GM21619 (cell line): ENCODE measurements at regions not wholly inside any gene's neighbourhood (a gene's known extent, or its start where the extent isn't known, plus 50 kb on each side); places are given as distances from the start of the nearest gene placed in this dataset.
"Not testable (repeated sequence)": the region's sequence is repeated elsewhere in the genome, so short reads cannot be mapped to it uniquely, and the experiment has no call there.

Experiments
- ATAC-seq: cut with Tn5 transposase; IDR thresholded peaks from one replicate; pipeline ENCODE4 v1.9.1; 2021; ENCODE audit not compliant: unreplicated experiment

DNA sequence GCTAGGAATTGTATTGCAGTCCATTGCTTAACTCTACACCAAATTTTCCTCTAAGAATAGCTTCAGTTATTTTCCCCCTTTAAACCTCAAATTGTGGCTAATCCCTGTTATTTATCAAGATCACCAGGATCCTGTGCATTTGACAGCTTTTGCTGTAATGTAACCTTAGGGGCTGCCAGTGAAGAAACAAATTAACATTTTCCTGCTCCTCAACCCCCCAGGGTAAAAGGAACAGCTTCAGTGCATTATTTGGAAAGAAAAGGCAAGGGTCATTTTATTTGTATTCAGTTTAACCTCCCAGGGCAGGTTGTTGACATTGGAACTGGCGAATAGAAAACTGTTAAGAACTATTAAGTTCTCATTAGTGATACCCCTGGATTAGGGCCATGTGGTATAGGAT lies 57.0 kb downstream of the PCDH20 start:
- no peak for ATAC-seq

DNA sequence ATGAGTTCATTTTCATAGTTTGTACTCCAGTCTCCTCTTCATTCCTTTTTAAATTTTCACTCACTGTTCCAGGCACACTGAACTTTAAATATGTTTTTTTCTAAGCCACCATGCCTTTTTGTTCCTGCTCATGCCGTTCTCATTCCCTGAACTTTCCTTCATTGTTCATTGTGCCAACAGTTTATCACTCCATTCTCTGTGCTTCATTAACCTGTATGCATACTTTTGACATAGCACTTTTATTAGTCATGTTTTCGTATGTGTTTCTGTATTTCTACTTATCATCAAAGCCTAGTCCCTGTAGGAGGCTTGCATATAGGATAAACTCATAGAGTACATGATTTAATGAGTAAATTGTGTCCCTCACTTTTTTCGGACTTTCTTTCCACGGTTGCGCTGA lies 65.3 kb downstream of the PCDH20 start:
- no peak for ATAC-seq

DNA sequence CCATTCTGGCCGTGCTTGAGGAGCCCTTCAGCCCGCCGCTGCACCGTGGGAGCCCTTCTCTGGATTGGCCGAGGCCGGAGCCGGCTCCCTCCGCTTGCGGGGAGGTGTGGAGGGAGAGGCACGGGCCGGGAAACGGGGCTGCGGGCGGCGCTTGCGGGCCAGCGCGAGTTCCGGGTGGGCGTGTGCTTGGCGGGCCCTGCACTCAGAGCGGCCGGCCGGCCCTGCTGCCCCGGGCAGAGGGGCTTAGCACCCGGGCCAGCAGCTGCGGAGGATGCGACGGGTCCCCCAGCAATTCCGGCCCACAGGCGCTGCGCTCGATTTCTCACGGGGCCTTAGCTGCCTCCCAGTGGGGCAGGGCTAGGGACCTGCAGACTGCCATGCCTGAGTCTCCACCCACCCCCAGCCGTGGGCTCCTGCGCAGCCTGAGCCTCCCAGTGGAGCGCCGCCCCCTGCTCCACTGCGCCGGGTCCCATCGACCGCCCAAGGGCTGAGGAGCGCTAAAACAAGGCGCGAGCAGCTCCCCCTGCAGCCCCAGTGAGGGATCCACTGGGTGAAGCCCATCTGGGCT lies 76.5 kb downstream of the PCDH20 start:
- ATAC-seq = no peak

DNA sequence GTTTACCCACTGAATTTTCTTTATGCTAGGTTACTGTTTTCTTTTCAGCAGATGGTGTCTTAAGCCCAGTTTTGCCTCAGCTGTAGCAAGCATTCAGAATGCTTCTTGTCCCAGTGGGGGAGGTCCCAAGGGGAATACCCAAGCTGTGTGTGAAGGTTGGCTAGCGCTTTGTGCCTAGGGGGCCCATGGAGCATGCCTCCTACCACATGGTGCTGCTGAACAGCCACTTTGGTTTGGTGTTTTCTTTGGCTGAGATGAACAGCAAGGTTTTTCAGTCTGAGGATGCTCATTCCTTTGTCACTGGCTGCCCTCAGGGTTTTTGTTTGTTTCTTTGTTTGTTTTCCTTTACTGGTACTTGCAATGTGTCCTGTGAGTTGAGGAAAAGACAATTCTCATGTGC lies 99.0 kb downstream of the PCDH20 start:
- no peak for ATAC-seq

DNA sequence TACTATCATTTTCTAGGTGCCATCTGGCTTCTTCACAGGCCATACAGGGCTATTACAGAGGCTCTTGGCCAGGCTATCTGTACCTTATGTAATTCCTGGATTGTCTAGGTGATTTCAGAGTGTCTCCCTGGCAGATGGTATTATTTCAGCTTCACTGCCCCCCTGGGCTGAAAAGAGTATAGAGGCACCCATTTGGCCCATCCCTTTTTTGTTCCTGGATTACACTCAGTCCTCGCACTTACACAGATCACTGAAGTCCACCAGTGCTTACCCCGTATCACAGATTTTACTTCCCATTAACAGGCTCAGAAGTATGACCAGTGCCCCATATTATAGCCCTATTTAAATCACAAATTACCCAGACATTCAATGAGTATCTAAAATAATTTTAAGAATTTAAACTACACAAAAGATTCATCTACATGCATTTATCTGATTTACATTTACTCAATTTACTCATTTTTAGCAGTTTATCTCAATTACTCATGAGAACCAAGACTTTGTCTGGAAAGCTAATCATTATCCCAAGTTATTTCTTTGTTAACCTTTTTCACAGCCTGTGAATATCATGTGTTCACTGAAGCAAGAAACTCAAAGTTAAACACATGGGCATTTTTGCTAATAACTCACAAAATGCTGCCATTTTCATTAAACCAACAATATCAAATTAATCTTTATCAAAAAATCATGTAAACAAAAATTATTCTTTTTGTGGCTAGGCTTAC lies 121.0 kb downstream of the PCDH20 start:
- no peak for ATAC-seq

DNA sequence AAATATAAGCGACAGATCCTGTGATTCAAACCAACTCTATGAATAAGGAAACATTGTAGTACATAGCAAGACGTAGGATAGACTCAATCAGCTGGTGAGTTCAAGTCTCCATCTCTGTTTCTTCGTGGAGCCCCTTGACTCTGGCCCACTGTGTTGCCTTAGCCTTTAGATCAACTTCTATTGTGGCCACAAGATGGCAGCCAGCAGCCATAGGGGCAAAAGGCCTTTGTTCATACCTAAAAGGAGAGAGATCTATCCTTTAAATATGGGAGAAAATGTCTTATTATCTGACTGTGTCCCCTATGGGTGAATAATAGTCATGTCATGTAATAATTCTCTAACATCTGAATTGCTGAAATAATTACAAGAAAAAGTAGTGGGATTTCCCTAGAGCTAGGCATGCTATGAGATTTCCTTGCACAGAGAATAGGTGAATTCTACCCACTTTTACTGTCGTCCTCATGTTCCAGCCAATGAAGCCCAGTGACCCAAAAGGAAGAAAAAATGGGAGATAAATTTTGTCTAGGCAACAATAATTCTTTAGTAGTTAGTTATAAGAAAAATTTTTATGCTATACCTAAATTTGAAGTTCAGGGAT lies 129.4 kb downstream of the PCDH20 start:
- ATAC-seq = no peak

DNA sequence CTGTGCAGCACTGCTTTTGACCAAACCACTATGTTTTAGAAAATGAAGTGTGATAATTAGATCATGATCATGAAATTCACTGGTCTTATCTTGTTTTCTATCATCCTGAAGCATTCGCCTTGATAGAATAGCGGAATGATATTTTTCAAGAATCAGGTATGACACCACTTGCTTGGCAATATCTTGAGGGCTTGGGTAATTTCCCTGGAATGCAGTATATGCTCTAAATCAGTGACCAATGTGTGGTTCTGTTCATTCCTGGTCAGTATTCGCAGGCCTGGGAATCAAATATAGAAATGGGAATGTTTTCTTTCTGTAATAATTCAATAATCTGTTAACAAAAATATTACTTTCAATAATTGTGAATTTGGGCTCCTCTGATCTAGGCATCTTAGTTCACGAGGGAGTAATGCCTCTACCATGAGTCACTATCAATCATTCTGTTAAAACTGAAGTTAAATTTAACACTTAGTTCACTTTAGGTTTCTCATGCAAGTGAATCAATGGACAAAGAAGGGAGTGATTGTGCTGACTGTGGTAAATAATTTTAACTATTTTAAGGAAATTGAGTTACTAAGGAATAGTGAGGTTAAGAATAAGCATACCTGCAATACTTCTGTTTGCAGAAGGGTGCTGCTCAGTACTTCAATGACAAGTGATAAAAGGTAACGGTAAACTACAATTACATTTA lies 137.9 kb downstream of the PCDH20 start:
- ATAC-seq = no peak

DNA sequence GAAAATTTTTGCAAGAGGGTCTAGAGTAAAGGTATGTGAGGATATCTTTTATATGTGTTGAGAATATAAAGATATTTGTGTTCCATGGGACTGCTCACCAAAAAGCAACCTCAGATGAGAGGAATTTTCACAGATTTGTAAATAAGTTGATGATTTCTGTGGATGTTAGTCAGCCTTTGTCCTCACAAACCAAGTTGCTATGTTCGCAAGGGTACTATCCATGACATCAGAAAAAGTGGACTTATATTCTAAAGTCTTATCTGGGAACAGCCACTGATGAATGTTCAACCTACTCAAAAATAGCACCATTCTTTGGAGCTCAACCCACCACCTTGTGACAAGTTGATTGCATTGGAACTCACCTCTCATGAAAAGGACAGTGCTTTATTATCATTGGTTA lies 138.6 kb downstream of the PCDH20 start:
- no peak for ATAC-seq

DNA sequence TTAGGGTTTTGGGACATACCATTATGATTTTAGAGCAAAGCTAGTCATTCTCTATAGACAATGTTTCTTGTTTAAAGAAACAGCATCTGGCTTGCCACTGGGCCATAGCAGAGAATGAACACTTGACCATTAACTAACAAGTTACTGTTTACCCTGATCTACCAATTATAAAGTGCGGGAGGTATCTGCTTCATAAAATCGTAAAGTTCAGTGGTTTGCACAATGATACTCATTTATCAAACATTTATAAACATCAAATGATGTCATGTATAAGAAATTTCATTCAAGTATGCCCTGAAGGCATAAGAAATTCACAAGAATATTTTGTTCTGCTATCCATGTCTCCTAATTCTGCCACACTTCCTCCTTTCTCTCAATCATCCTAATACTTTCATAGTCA lies 139.2 kb downstream of the PCDH20 start:
- ATAC-seq = no peak

DNA sequence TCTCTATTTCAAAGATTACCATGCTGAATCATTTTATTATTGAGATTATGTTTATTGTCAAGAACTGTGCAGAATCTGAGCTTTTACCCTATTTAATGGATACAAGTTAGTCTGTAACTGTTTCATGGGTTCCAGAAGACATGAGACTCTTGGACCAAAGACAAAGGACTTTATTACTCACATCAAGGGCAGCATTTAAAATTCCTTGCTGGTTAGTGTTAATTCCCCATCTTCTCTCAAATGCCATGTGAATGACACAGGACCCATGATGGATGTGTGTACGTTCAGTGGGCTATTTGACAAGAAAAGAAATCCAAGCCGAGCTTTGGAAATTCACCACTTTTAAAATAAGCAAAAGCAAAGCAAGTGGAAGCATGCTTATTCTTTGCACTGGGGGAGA lies 139.9 kb downstream of the PCDH20 start:
- no peak for ATAC-seq

DNA sequence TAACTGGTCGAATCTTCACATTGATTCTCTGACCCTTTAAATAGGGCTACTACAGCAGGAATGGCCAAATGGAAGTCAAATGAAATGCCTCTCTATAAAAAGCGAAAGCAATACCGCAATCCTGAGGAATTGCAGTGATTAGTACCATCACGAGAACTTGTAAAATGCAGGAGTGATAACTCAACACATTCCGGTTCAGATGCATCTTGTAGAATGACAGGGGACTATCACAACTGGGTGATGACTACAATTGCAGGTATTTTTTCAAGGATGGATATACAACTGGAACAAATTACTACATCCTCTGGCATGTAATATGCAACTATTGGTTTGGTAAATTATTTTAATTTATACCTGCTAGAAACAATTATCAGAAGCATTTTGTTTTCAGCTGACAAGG lies 140.4 kb downstream of the PCDH20 start:
- no peak for ATAC-seq

DNA sequence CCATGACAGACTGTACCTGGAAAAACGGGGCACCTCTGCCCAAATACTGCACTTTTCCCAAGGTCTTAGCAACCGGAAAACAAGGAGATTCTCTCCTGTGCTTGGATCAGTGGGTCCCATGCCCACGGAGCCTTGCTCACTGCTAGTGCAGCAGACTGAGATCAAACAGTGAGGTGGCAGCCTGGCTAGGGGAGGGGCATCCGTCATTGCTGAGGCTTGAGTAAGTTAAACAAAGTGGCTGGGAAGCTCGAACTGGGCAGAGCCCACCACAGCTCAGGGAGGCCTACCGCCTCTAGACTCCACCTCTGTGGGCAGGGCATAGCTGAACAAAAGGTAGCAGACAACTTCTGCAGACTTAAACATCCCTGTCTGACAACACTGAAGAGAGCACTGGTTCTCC lies 148.8 kb downstream of the PCDH20 start:
- ATAC-seq = not testable (repeated sequence)

DNA sequence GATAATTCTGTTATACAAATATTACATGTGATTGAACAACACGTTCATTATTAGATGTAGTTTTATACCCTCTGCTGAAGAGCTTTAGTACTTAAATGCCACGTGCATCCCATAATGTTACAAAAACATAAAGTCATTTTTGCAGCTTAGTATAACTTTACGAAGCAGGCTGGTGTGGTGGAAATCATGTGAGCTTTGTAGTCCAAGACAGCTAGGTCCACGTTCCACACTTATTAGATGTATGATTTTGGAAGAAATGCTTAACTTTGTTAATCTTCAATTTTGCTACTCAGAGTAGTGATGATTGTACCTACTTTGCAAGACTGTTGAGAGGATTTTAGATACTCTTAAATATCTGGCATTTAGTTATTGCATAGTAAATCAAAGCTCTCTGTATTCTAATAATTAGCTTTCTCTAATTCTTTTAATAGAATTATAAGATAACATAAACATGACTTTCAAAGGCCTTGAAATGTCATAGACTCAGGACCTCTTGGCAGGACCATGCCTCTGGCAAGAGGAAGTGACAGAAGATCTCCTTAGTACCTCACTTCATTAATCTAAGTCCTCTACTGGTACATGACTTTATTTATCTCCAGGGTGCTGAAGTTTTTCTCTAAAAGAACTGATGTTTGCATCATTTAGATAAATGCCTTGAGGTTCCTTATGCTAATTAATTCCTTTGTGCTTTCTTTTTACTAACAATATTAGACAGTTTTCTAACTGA lies 153.7 kb downstream of the PCDH20 start:
- ATAC-seq = no peak

DNA sequence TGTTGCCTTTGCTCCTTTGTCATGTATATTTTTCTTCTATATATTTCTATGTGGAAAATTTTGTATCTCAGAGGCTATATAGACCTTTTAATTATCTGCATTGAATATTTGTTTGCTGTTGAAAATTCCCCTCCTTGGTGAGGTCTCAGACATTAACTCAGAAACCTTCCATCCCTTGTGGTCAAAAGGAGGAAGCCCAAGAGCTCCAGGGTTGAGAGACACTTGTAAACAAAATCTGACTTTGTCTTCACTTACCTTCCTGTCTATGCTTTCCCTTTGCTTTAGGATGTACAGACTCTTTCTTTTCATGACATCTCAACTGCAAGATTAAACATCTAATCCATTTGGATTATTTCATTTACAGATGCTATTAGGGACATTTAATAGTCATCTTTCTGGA lies 157.5 kb downstream of the PCDH20 start:
- no peak for ATAC-seq

DNA sequence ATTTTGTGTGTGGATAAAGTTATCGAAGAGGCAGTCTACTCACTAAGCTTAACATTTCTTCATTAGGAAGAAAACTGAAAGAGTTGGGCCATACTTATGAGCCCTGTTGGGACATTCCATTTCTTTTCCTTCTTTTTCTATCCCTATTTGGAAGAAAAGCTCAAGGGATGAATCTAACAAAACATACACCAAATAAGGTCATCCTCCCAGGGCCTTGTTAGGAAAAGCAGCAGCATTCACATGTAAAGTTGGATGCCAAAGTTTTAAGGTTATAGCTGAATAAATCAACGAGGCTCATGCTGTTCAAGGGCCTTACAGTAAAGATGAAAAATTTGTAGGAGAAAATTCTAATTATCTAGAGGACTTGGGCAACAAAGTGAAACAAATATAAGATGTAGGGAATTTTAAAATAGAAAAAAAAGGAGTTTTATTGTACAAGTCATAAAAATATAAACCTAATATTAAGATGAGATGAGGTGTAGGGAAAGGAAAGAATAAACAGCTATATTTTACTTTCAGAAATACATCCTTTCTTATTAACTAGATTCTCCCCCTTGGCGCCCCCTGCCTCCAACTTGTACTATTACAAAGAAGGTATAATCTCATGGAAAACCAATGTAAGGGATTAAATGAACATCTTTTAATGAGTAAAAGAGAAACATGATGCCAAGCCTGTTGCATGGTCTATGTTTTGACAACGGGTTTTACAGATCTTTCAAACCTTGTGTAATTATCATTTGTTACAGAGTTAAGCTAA lies 160.4 kb downstream of the PCDH20 start:
- ATAC-seq = no peak

DNA sequence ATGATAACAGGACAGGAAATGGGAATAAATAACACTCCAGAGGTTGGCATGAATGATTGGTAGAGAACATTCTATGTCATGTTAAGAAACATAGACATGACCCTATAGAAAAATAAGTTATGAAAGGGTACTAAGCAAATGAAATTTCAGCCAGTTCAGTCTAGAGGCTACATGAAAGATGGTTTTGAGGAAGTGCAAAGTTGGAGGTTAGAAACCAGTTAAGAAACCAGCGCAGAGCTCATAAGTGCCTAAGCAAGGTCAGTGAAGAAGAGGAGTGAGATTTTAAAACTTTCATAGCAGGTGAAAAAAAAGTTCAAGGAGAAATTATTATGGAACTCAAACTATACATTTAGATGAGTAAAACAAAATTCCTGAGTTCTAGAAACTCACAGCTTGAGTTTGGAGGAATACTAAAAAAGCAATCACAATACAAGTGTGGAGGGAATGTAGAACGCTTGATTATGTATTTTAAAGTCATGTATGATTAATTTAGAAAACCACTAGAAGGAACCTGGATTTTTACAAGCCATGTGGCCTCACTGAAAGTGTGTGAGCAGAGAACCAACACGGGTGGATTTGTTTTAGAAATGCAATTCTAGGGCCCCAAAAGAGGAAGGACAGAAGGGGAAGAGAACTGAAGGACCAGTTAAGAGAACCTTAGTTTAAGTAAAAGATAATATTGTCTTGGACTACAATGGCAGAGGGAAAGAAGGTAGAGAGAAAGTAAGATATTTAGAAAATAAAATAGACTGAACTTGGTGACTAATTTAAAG lies 162.4 kb downstream of the PCDH20 start:
- peak; percentile 62 for ATAC-seq

DNA sequence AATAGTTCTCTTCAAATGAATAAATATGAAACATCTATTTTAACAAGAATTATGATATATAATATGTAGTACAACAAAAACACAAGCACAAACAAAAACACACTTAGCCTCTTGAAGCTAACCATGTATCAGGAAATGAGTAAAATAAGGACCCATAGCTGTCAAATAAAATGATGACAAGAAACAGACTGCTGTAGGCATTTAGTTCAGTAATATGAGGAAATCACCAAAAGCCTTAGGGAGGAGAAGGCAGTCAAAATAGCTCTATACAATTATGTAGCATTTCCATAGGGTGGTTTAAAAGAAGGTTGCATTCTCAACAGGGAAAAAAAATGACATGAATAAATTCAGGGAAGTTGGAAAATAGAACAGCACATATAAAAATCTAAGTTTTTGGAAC lies 163.4 kb downstream of the PCDH20 start:
- no peak for ATAC-seq

DNA sequence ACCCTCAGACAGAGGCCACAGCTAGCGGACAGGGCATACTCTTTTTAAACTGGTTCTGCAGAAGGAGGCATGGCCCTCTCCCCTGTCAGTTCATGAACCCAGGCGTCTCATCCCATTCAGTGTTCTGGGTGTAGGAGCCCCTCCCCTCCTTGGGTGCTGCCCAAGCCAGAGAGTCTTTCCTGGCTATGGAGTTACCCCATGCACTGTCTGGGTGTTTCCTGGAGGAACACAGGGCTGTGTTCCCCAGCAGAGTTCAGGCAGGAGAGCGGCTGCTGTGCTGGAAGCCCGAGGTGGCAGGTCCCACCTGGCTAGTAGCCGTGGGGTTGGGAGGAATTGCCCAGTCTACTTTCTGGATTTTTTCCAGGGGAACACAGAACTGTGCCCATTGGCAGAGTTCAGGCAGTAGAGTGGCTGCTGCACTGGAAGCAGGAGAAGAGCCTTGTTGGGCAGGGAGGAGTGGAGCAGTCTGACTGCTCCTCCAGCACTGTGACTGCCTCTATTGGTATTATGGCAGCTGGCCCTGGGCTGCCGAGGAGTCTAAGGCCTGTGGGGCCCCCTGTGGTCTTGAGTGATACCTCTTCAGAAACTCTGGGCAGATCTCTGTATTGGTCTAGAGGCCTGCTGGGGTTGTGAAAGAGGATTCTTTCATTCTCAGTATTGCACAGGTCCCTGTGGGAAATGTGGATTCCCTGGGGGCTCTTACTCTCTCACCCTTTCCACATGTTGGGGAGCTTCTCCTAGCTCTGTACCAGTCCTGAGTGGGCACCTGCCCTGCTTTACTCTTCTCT lies 168.3 kb downstream of the PCDH20 start:
- ATAC-seq = peak; percentile 93

DNA sequence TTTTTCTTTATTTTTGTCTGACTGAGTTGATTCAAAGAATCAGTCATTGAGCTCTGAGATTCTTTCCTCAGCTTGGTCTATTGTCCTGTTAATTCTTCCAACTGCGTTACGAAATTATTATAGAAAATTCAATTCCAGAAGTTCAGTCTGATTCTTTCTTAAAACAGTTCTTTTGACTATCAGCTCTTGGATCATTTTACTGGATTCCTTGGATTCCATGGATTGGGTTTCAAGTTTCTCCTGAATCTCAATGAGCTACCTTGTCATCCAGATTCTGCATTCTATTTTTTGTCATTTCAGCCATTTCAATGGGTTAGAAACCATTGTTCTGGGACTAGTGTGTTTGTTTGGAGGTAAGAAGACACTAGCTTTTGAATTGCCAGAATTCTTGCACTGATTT lies 169.3 kb downstream of the PCDH20 start:
- no peak for ATAC-seq
